Retinal pigment epithelial cell (primary cell): ENCODE measurements at regions not wholly inside any gene's neighbourhood (a gene's known extent, or its start where the extent isn't known, plus 50 kb on each side); places are given as distances from the start of the nearest gene placed in this dataset.

Experiments
- DNase-seq: peaks from one replicate; pipeline ENCODE4 v3.0.0-alpha.2; 2010; ENCODE audit warnings: low read depth
- H3K4me3 ChIP-seq: 2 replicates; pipeline ENCODE4 v1.5.1; 2011; ENCODE audit warnings: mild to moderate bottlenecking, low read length, control low read depth, moderate library complexity
- TF ChIP-seq, protein P1 (sequence below): conservative IDR thresholded peaks from 2 replicates; pipeline ENCODE4 v1.5.1; 2011; ENCODE audit warnings: low read depth, low read length, control low read depth, inconsistent platforms

DNA sequence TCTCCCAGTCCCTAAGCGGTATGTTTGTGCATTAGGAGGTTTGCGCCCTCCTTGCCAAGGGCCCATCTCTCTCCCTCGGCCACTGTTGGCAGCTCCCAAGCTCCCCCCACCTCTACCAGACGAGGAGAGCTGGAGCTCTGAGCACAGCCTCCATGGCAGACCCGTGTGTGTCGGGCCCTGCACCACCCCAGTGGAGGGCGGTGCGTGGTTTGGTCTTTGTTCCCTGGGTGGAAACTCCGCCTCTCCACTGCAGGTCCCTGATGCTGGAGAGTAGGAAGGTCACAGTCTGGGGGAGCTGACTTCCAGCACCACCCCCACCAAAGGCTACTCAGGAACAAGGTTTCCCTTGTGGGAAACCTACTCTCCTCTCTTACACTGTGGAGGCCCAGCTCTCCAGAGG lies 162.6 kb upstream of the FHL2 start:
- TF ChIP-seq, protein P1, sequence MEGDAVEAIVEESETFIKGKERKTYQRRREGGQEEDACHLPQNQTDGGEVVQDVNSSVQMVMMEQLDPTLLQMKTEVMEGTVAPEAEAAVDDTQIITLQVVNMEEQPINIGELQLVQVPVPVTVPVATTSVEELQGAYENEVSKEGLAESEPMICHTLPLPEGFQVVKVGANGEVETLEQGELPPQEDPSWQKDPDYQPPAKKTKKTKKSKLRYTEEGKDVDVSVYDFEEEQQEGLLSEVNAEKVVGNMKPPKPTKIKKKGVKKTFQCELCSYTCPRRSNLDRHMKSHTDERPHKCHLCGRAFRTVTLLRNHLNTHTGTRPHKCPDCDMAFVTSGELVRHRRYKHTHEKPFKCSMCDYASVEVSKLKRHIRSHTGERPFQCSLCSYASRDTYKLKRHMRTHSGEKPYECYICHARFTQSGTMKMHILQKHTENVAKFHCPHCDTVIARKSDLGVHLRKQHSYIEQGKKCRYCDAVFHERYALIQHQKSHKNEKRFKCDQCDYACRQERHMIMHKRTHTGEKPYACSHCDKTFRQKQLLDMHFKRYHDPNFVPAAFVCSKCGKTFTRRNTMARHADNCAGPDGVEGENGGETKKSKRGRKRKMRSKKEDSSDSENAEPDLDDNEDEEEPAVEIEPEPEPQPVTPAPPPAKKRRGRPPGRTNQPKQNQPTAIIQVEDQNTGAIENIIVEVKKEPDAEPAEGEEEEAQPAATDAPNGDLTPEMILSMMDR = no peak
- no peak for DNase-seq
- no peak overlapping the region for H3K4me3 ChIP-seq

DNA sequence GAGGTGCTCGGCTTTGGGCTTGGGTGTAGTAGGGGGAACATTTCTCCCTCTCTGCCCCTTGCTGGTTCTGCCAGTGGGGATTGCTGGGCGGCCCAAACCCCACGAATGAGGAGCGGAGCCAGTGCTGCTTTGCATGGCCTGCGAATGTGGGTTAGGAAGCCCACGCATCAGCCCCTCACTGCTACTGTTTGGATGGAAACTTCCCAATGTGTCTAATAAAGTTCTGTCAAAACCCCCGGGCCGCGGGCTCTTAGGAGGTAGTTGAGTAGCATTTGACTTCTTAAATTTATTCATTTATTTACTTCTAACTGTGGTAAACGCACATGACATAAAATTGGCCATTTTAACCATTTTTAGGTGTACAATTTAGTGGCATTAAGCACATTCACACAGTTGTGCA lies 161.3 kb upstream of the FHL2 start:
- TF ChIP-seq, protein P1 = no peak
- H3K4me3 ChIP-seq = no peak overlapping the region
- DNase-seq = no peak

DNA sequence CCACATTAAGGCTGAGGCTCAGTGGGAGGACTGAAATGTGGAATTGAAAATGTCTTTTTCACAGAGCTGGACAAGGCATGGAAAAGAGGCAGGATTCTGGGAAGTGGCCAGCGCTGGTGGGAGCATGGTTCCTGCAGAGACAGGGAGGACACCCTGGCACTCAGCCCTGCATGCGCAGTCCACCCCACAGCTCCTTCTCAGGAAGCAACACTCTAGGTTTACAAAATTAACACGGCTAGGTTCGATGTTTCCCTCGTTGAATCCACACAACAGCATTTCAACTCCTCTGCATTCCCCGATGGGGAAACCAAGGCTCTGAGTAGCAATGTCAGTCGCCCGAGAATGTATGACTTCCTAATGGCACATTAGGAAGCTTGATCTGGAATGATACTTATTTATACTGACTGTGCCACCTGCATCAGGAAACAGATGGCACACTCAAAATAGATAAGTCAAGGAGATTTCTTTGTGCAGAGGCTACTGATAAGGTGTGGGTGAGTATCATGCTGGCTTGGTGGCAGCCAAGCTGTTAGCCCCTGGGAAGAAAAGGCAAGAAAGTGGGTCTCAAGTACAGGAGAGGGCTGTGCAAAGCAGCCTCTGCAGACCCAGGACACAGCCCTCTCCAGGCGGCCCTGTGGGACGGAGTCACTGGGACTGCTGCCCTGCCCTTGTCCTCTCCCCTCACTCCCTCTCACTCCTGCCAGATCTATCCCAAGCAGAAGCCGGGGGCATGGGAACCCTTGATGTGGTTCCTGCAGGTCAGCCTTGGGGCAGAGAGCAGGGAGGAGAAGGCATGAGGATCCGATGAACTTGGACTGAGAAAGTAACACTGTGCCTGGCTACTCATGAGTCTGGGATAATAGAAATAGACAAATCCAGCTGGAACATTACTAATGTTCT lies 158.4 kb upstream of the FHL2 start:
- no peak overlapping the region for H3K4me3 ChIP-seq
- TF ChIP-seq, protein P1 = no peak
- no peak for DNase-seq

DNA sequence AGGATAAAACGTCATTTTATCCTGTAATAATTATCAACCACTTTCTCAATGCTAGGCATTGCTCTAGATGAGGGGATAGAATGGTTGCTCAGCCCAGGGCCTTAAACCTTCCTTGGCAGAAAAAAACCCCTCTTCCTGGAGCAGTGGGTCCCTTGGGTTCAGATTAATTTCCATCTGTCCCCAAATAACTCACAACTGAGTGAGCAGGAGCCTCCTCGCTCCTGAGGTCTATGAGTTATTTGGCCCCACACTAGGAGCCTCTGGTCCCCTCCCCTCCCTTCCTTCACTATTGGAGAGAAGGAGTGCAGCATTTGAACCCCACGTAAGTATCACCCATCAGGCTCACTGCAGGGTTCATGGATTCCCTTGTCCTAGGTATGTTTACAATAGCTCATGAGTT lies 157.5 kb upstream of the FHL2 start:
- TF ChIP-seq, protein P1 = no peak

DNA sequence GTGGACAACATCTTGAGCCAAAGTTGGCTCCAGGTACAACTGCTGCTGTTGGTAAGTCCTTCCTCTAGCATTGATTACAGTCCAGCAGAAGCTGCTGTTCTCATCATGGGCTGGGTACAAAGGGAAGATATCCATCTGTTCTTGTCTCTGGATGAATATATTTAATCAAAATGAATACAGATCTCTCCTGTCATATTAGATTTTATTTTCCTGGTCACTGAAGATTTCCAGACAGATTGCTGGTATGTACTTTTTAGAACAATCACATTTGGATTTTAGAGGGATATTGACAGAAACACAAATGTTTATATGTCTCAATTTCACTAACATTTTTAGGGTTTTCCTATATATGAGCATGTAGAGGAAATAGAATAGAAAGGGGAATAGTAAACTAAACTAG lies 155.4 kb upstream of the FHL2 start:
- TF ChIP-seq, protein P1 = no peak
- DNase-seq = no peak

More for the DNA sequence above, 157.5 kb upstream of the FHL2 start:
- no peak for DNase-seq
- H3K4me3 ChIP-seq = no peak overlapping the region

DNA sequence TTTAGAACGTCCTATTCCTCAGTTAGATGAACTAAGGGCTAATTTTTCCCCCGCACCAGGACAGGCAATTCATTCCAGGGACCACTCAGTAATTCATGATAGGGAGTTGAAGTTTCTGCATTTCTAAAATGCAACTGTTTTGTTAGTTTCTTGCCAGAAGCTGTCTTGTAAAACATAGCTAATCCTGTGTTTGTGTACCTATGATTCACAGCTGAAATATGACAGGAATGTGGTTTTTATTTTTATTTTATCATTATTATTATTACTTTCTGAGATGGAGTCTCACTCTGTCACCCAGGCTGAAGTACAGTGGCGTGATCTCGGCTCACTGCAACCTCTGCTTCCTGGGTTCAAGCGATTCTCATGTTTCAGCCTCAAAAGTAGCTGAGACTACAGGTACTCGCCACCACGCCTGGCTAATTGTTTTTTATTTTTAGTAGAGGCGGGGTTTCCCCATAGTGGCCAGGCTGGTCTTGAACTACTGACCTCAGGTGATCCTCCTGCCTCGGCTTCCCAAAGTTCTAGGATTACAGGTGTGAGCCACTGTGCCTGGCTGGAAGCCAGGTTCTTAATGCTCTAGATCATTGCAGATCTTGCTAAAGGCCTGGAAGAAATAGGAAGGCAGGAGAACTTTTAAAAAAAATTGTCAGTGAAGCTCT lies 154.8 kb upstream of the FHL2 start:
- peak; percentile 23 for DNase-seq
- TF ChIP-seq, protein P1 = no peak
- H3K4me3 ChIP-seq = no peak overlapping the region

More for the DNA sequence above, 155.4 kb upstream of the FHL2 start:
- H3K4me3 ChIP-seq = no peak overlapping the region
